Hematopoietic multipotent progenitor cell (in vitro differentiated cells): ENCODE measurements at regions not wholly inside any gene's neighbourhood (a gene's known extent, or its start where the extent isn't known, plus 50 kb on each side); places are given as distances from the start of the nearest gene placed in this dataset.

ENCODE experiments used
- DNase-seq, 3 donors: peaks; one replicate each; pipeline ENCODE4 v3.0.0-alpha.2; 2011 to 2015; ENCODE audit warnings: low read depth in 2 of 3, low spot score in 2 of 3

DNA sequence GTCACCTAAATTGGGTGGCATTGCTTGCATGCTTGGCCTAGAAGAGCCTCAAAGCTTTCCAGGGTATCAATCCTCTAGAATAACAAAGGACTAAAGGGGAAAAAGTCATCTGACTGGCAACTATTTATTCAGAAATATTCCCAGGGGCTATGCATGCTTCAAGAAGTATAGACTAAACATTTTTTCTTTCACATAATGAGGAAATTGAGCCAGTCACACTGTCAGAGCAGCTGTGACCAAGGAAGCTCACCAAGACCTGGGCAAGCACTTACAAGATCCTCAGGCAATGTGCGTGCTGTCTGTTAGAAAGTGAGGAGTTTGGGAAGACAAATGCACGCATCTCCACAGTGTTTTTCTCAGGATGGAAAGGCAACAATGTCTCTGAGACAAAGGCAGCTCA lies 747.2 kb downstream of the DIAPH3 start:
- DNase-seq, result no peak

DNA sequence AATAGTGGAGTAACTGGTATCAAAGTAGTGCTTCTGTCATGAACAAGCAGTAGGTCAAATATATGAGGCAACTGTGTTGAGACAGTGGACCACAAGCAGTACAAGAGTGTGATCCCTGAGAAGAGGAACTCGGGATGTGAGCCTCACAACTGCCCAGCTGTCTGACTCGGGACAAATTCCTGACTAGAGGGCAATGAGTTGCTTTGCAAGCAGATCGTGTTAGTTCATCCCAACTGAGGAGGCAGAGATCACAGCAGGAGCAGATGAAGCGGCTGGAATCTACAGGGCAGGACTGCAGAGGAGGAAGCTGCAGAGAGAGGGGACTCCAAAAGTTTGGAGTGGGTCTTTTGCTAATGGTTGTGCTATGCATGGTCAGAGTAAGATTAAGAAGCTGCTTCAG lies 741.1 kb downstream of the DIAPH3 start:
- no peak for DNase-seq

DNA sequence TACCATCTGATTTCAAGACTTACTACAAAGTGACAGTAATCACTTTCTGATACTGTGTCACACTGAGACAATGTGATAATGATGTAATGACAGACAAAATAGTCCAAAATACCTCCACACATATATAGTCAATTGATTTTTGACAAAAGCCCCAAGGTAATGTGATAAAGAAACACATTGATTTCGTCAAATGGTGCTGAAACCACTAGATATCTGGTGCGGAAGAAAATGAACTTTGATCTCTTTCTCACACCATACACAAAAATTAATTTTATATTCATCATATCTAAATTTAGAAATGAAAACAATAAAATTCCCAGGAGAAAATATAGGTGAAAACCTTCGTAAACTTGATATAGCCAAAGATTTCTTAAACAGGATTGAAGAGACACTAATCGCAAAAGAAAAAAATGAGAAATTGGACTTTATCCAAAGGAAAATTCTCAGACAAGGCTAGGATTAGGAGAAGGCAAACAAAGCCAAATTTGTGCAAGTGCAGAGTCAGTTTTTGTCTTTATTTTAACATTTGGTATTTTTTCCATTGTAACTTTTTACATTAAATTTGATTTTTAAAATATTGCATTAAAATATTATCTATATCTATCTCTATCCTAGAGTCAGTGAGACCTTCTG lies 739.9 kb downstream of the DIAPH3 start:
- DNase-seq, result no peak

DNA sequence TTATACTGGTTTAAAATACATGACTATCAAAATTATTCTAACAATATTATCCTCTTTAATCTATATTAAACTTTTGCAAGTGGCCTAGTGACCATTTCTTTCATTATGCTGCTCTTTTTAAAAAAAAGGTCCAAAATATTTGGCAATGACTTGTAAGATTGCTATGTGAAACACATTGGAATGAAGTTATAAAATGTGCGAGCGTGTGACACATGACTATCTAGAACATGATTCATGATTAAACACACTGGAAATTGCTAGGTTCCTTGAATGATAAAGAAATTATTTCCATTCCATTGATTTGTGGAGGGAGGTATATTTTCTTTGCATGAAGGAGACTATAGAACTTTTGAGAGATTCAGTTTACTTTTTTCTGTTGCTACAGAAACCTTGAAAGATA lies 739.1 kb downstream of the DIAPH3 start:
- no peak for DNase-seq

- DNase-seq, result no peak
These were observed 738.5 kb downstream of the DIAPH3 start for GRCh38 chr13:59425211-59425741.

- no peak for DNase-seq
These were observed 728.7 kb downstream of the DIAPH3 start for GRCh38 chr13:59435024-59435423.

DNA sequence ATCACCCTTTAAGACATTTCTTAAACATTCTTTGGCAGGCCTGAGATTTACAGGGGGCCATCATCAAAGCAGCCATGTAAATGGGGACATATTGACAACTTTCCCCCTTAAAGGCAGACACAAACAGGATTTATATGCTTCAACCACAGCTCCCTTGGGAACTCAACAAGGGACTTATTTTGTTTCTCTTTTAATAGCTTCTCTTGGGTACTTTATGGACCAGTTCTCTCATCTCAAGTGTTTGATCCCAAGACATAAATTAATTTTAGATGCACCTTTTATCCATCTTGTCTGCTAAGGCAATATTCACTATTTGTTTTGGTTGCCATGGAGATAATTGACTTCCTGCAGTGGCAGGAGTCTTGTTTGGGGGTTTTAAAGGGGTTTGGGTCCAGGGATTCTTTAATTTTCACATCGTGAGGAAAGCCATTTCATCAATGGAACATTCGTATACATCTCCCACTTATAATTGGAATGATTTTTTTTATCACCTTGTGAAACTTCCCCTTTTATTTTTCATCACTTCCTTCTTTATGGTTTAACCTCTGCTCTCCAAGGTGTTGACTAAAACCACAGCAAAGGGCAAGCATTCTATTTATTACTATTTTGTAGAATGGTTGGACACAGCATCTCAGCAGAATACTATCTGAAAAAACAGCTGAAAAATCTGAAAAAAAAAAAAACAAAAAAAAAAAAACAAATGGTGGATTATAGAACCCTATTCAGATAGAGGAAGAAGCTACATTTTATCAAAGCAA lies 726.0 kb downstream of the DIAPH3 start:
- peak in 2 of 3 donors; percentile 41 to 63 for DNase-seq

DNA sequence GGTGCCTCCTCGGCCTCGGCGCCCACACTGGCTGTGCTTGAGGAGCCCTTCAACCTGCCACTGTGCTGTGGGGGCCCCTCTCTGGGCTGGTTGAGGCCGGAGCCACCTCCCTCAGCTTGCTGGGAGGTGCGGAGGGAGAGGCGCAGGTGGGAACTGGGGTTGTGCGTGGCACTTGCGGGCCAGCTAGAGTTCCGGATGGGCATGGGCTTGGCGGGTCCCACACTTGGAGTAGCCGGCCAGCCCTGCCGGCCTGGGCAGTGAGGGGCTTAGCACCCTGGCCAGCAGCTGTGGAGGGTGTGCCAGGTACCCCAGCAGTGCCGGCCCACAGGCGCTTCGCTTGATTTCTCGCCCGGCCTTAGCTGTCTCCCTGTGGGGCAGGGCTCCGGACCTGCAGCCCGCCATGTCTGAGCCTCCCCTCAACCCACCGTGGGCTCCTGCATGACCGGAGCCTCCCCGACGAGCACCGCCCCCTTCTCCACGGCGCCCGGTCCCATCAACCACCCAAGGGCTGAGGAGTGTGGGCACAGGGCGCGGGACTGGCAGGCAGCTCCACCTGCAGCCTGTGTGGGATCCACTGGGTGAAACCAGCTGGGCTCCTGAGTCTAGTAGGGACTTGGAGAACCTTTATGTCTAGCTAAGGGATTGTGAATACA lies 723.8 kb downstream of the DIAPH3 start:
- DNase-seq, result no peak

DNA sequence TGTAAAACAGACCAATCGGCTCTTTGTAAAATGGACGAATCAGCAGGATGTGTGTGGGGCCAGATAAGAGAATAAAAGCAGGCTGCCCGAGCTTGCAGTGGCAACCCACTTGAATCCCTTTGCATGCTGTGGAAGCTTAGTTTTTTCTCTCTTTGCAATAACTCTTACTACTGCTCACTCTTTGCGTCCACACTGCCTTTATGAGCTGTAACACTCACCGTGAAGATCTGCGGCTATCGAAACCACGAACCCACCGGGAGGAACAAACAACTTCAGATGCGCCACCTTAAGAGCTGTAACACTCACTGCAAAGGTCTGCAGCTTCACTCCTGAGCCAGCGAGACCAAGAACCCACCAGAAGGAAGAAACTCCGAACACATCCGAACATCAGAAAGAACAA lies 722.7 kb downstream of the DIAPH3 start:
- DNase-seq, result peak in 1 of 3 donors; percentile 72

DNA sequence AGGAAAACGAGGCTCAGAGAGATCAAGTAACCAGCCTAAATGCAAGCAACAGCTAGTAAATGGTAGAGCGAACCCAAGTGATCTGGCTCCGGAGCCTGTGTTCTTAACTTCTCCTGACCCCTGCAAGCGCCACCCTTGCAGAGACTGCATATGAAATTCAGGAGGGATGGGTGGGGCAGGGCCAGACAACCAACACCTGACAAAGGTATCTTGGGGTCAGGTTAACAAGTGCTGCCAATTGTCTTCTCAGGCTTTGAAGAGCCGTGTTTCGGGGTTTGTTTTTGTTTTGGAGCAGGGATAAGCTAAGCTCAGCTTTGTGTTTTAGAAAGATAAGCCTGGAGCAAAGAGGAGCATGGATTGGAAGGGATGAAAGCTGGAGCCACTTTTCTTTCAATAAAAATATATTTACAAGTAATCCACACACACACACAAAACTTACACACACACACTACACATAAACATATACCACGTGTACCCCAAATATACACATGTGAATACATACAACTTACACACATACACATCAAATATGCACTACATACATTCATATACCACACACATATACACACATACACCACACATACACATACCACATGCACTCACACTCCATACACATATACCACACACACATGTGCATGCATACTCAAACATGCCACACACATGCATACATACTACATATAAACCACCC lies 722.0 kb downstream of the DIAPH3 start:
- no peak for DNase-seq

DNA sequence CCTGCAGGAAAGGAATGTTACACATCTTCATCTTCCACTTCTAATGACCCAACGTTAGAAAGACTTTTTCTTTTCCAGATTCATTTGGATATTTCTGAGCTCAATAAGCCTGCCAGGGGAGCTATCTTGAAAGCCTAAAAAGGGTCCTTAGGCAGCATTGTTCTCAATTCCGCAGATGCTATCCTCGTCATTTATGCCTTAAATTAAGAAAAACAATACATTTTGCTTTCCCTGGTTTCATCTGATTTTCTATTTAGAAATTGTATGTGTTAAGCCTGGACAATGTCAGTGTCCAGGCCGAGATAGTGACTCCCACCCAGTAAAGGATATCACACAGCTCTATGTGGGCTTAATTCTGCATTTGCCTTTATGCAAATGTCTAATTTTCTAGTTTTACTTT lies 721.3 kb downstream of the DIAPH3 start:
- DNase-seq, result no peak

DNA sequence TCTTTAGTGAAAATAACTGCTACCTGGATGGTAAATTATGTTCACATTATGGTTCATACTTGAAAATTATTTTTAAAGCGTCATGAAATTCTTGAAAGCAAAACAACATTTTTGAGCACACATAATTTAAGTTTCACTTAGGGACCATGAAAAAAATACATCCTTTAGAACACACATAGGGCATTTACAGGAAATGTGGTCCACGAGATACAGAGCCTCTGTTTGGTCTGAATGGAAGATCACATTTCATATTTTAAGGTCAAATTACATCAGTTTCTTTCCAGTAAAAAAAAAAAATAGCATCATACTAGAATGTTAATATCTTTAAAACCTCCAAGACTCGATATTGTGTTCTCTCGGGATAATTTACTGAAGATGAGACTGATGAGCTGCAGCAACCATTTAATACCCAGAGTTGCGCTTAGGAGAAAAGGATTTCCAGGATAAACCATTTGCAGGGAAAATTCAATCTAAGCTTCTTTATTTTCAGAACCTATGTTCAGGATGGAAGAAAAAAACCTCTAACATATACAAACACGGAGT lies 720.7 kb downstream of the DIAPH3 start:
- DNase-seq, result peak in 1 of 3 donors; percentile 74

- DNase-seq, result no peak
These were observed 719.4 kb downstream of the DIAPH3 start for GRCh38 chr13:59444210-59444857.

DNA sequence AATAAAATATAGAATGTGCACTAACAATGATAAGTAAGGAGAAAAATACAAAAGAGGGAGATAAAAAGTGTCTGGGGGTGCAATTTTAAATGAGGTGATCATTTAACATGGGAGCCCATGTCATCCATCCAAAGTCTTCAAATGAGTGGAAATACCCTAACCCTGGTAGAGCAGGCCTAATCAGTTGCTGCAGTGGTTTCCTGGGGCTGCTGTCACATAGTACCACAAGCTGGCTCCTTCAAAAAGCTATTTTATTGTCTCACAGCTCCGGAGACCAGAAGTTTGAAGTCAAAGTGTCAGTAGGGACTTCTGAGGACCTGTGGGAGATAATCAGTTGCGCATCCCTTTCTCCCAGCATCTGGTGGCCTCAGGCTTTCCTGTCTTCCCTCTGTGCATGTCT lies 717.9 kb downstream of the DIAPH3 start:
- DNase-seq, result peak in 2 of 3 donors; percentile 57 to 79

GRCh38 chr13:59446391-59446790 lies 717.3 kb downstream of the DIAPH3 start:
- DNase-seq, result no peak

- DNase-seq, result no peak
These were observed 716.7 kb downstream of the DIAPH3 start for GRCh38 chr13:59447031-59447430.

- no peak for DNase-seq
These were observed 715.7 kb downstream of the DIAPH3 start for GRCh38 chr13:59447846-59448620.

DNA sequence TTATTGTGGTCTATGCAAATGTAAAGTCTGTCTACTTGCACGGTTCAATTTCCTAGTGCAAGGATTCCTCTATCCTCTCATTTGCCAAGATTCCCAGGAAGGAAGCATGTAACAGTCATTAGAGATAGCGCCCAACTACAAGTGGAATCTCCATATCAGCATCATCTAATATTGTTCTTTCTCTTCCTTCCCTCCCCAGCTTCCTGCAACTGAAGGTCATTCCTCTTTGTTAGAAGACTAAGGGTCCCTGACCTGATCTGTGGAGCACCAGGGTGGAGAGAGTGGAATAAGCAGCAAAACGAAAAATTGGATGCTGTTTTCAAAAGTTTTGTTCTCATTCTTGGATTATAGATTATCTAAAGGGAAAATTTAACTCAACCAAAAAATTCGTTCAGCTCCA lies 714.0 kb downstream of the DIAPH3 start:
- no peak for DNase-seq

GRCh38 chr13:59450229-59450628 lies 713.5 kb downstream of the DIAPH3 start:
- DNase-seq, result no peak

DNA sequence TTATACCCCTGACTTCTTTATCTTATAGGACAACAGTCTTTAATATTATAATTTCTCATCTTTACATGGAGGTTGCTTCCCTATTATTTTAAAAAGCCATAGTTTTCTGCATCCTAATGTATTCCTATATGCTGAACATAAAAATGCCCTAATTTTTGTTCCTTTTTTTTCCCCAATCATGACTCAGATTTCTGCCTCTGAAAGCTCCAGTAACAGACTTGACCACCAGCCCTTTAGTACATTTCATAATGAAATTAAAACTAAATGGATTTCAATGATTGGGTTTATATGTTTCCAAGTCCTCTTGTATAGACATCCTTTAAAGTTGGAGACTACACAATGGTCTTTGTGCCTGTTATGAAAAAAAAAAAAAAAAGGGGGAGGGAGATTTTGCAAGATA lies 712.5 kb downstream of the DIAPH3 start:
- DNase-seq, result no peak
